Type B pancreatic cell (in vitro differentiated cells): ENCODE measurements at regions not wholly inside any gene's neighbourhood (a gene's known extent, or its start where the extent isn't known, plus 50 kb on each side); places are given as distances from the start of the nearest gene placed in this dataset.

ENCODE experiments used
- DNase-seq: peaks from one replicate; pipeline ENCODE4 v3.0.0; 2021; ENCODE audit warnings: mixed read lengths; ENCODE audit not compliant: unreplicated experiment; ENCODE audit errors: extremely low spot score
- H3K27ac Mint-ChIP-seq: 2 replicates; pipeline ENCODE4 v1.8.0; 2021; ENCODE audit warnings: mild to moderate bottlenecking, mixed read lengths
- H3K27me3 Mint-ChIP-seq: 2 replicates; pipeline ENCODE4 v1.8.0; 2021; ENCODE audit warnings: mixed read lengths
- H3K36me3 Mint-ChIP-seq: 2 replicates; pipeline ENCODE4 v1.8.0; 2021; ENCODE audit warnings: mixed read lengths
- H3K4me1 Mint-ChIP-seq: one replicate; pipeline ENCODE4 v1.8.0; 2021; ENCODE audit warnings: mixed read lengths; ENCODE audit not compliant: unreplicated experiment
- H3K4me3 Mint-ChIP-seq: 2 replicates; pipeline ENCODE4 v1.8.0; 2021; ENCODE audit warnings: mild to moderate bottlenecking, mixed read lengths
- H3K9me3 Mint-ChIP-seq: 2 replicates; pipeline ENCODE4 v1.8.0; 2021; ENCODE audit warnings: mixed read lengths
- CTCF ChIP-seq: fragments of 200-600 bp; sonication (generic); conservative IDR thresholded peaks from 2 replicates; pipeline ENCODE4 v1.5.0; 2021; ENCODE audit warnings: antibody characterized with exemption, mild to moderate bottlenecking

GRCh38 chr10:111142092-111142768 lies 65.4 kb downstream of the ADRA2A start:
- H3K27ac Mint-ChIP-seq, result no peak overlapping the region
- H3K36me3 Mint-ChIP-seq, result no peaks in the 10 kb centered on the region
- no peak overlapping the region for H3K4me3 Mint-ChIP-seq
- peaks cover 8% of the 10 kb centered on the region for H3K27me3 Mint-ChIP-seq
- TF ChIP-seq CTCF, result no peak
- DNase-seq, result no peak
- no peaks in the 10 kb centered on the region for H3K9me3 Mint-ChIP-seq
- H3K4me1 Mint-ChIP-seq, result peaks cover 5% of the 10 kb centered on the region

GRCh38 chr10:111146025-111146640 lies 69.3 kb downstream of the ADRA2A start:
- Mint-ChIP-seq H3K27ac (no peak overlapping the region), H3K9me3 (no peaks in the 10 kb centered on the region), H3K27me3 (peaks cover 5% of the 10 kb centered on the region), H3K4me1 (no peaks in the 10 kb centered on the region), H3K36me3 (no peaks in the 10 kb centered on the region), H3K4me3 (no peak overlapping the region)
- TF ChIP-seq CTCF, result no peak
- DNase-seq, result no peak

GRCh38 chr10:111148025-111148424 lies 71.2 kb downstream of the ADRA2A start:
- H3K4me1 Mint-ChIP-seq, result peaks cover 9% of the 10 kb centered on the region
- H3K36me3 Mint-ChIP-seq, result no peaks in the 10 kb centered on the region
- peaks cover 5% of the 10 kb centered on the region for H3K27me3 Mint-ChIP-seq
- no peak for TF ChIP-seq CTCF
- DNase-seq, result no peak
- no peak overlapping the region for H3K4me3 Mint-ChIP-seq
- H3K27ac Mint-ChIP-seq, result no peak overlapping the region
- no peaks in the 10 kb centered on the region for H3K9me3 Mint-ChIP-seq

DNA sequence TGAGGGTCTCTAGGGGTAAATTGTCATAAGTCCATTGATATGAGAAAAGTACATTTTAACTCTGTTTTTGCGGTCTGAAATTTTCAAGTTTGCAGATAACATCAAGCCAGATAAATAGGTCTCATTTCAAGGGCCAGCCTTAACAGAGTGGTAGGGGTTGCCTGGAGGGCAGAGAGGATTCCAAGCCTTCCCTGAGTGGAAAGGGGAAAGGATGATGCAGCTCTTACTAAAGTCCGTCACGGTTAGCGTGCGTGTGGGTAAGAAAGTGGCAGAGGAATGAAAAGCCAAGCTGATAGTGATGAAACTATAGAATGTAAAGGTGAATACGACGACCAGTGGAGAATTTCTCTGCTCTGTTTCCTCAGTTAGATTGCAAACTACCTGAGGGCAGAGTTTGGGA lies 71.6 kb downstream of the ADRA2A start:
- Mint-ChIP-seq H3K4me1 (peaks cover 9% of the 10 kb centered on the region), H3K9me3 (no peaks in the 10 kb centered on the region), H3K4me3 (no peak overlapping the region), H3K27ac (no peak overlapping the region), H3K27me3 (peaks cover 5% of the 10 kb centered on the region), H3K36me3 (no peaks in the 10 kb centered on the region)
- TF ChIP-seq CTCF, result no peak
- DNase-seq, result no peak

DNA sequence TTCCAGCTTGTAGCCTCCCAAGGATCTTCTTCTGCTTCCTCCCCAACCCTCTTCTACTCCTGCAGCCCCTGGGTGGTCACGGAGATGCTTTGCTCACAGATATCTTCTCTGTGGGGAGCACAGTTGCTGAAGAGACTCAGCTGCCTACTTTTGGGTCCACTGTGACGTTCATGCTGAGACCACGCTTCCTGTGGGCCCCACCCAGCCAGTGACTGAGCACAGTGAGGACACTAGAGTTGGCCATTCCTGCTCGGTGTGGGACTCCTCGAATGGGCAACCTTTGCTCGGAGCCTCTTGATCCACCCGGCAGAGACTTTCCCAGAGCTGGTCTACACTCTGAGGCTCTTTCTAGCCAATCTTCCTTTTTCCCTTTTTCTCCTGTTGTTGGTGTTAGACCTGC lies 73.9 kb downstream of the ADRA2A start:
- H3K9me3 Mint-ChIP-seq, result no peaks in the 10 kb centered on the region
- H3K4me3 Mint-ChIP-seq, result no peak overlapping the region
- H3K4me1 Mint-ChIP-seq, result peaks cover 9% of the 10 kb centered on the region
- no peaks in the 10 kb centered on the region for H3K36me3 Mint-ChIP-seq
- TF ChIP-seq CTCF, result no peak
- H3K27ac Mint-ChIP-seq, result no peak overlapping the region
- H3K27me3 Mint-ChIP-seq, result peaks cover 5% of the 10 kb centered on the region
- DNase-seq, result no peak
